Osteocyte (in vitro differentiated cells): ENCODE measurements at regions not wholly inside any gene's neighbourhood (a gene's known extent, or its start where the extent isn't known, plus 50 kb on each side); places are given as distances from the start of the nearest gene placed in this dataset.

ENCODE experiments used
- DNase-seq: peaks from one replicate; pipeline ENCODE4 v3.0.0; 2021; ENCODE audit warnings: mixed read lengths; ENCODE audit not compliant: unreplicated experiment; ENCODE audit errors: extremely low spot score
- H3K27ac Mint-ChIP-seq: one replicate; pipeline ENCODE4 v1.8.0; 2021; ENCODE audit warnings: mild to moderate bottlenecking, mixed read lengths; ENCODE audit not compliant: unreplicated experiment
- H3K27me3 Mint-ChIP-seq: one replicate; pipeline ENCODE4 v1.8.0; 2021; ENCODE audit warnings: mixed read lengths; ENCODE audit not compliant: unreplicated experiment
- H3K36me3 Mint-ChIP-seq: one replicate; pipeline ENCODE4 v1.8.0; 2021; ENCODE audit warnings: mixed read lengths; ENCODE audit not compliant: unreplicated experiment
- H3K4me1 Mint-ChIP-seq: one replicate; pipeline ENCODE4 v1.8.0; 2021; ENCODE audit warnings: mixed read lengths; ENCODE audit not compliant: unreplicated experiment
- H3K4me3 Mint-ChIP-seq: one replicate; pipeline ENCODE4 v1.8.0; 2021; ENCODE audit warnings: mild to moderate bottlenecking, moderate library complexity, mixed read lengths; ENCODE audit not compliant: unreplicated experiment
- H3K9me3 Mint-ChIP-seq: one replicate; pipeline ENCODE4 v1.8.0; 2021; ENCODE audit warnings: mixed read lengths; ENCODE audit not compliant: unreplicated experiment
- CTCF ChIP-seq: fragments of 200-600 bp; sonication (generic); IDR thresholded peaks from 2 replicates; pipeline ENCODE4 v1.5.0; 2021; ENCODE audit warnings: antibody characterized with exemption, mild to moderate bottlenecking, moderate library complexity

- DNase-seq = no peak
- Mint-ChIP-seq H3K27ac (no peak overlapping the region), H3K4me3 (no peak overlapping the region), H3K9me3 (no peaks in the 10 kb centered on the region), H3K27me3 (peaks cover 18% of the 10 kb centered on the region), H3K4me1 (no peaks in the 10 kb centered on the region), H3K36me3 (no peaks in the 10 kb centered on the region)
- TF ChIP-seq CTCF = no peak
These were observed 173.7 kb upstream of the LRFN2 start for GRCh38 chr6:40760887-40761286.

GRCh38 chr6:40759838-40760237, 172.7 kb upstream of the LRFN2 start:
- Mint-ChIP-seq H3K36me3 (no peaks in the 10 kb centered on the region), H3K4me3 (no peak overlapping the region), H3K27me3 (peaks cover 22% of the 10 kb centered on the region), H3K4me1 (no peaks in the 10 kb centered on the region), H3K27ac (no peak overlapping the region), H3K9me3 (no peaks in the 10 kb centered on the region)
- TF ChIP-seq CTCF = no peak
- no peak for DNase-seq

- Mint-ChIP-seq H3K36me3 (no peaks in the 10 kb centered on the region), H3K27me3 (peaks cover 22% of the 10 kb centered on the region), H3K4me3 (no peak overlapping the region), H3K4me1 (no peaks in the 10 kb centered on the region), H3K27ac (no peak overlapping the region), H3K9me3 (no peaks in the 10 kb centered on the region)
- DNase-seq = no peak
- TF ChIP-seq CTCF = no peak
These were observed 172.1 kb upstream of the LRFN2 start for GRCh38 chr6:40759264-40759663.

- Mint-ChIP-seq H3K4me1 (no peaks in the 10 kb centered on the region), H3K36me3 (no peaks in the 10 kb centered on the region), H3K4me3 (no peak overlapping the region), H3K27me3 (peaks cover 22% of the 10 kb centered on the region), H3K9me3 (no peaks in the 10 kb centered on the region), H3K27ac (no peak overlapping the region)
- no peak for TF ChIP-seq CTCF
- no peak for DNase-seq
These were observed 168.7 kb upstream of the LRFN2 start for GRCh38 chr6:40755749-40756452.

- Mint-ChIP-seq H3K27ac (no peak overlapping the region), H3K36me3 (no peaks in the 10 kb centered on the region), H3K4me1 (no peaks in the 10 kb centered on the region), H3K4me3 (no peak overlapping the region), H3K27me3 (peaks cover 22% of the 10 kb centered on the region), H3K9me3 (no peaks in the 10 kb centered on the region)
- DNase-seq = no peak
- no peak for TF ChIP-seq CTCF
These were observed 168.0 kb upstream of the LRFN2 start for GRCh38 chr6:40755046-40755681.
